Common myeloid progenitor, CD34-positive (primary cell): ENCODE measurements at regions not wholly inside any gene's neighbourhood (a gene's known extent, or its start where the extent isn't known, plus 50 kb on each side); places are given as distances from the start of the nearest gene placed in this dataset.

ENCODE experiments used
- CTCF ChIA-PET: fragments of 350-600 bp; sonication (Branson Sonifier 250); formaldehyde crosslinking; loops from one replicate; lab custom pipeline; 2021; ENCODE audit warnings: antibody characterized with exemption; lab: Charles Lee
- POLR2A ChIA-PET: fragments of 350-600 bp; sonication (Branson Sonifier 250); formaldehyde crosslinking; loops from one replicate; lab custom pipeline; 2021; ENCODE audit warnings: antibody characterized with exemption; lab: Charles Lee
- DNase-seq, 3 donors: peaks; one replicate each; pipeline versions ENCODE4 v3.0.0 to v3.0.0-alpha.2; 2013
- H3K27ac ChIP-seq, 2 experiments: 1 replicate in 1 of 2; 2 replicates in 1 of 2; pipeline ENCODE4 v1.7.0; 2013; ENCODE audit warnings: inconsistent platforms in 2 of 2, low read length in 2 of 2, mild to moderate bottlenecking in 2 of 2, low read depth in 1 of 2, moderate library complexity in 1 of 2; ENCODE audit not compliant: severe bottlenecking in 2 of 2, insufficient read depth in 1 of 2, poor library complexity in 1 of 2
- H3K27me3 ChIP-seq, 5 experiments: replicated peaks in 2 of 5; 1 replicate in 3 of 5; 2 replicates in 2 of 5; pipeline versions ENCODE4 v1.6.1 to v1.7.0; 2013; ENCODE audit warnings: low read length in 4 of 5, mild to moderate bottlenecking in 2 of 5, moderate library complexity in 2 of 5, inconsistent platforms in 1 of 5; ENCODE audit not compliant: insufficient read depth in 5 of 5, control insufficient read depth in 4 of 5
- H3K36me3 ChIP-seq, 4 experiments: 1 replicate in 2 of 4; 2 replicates in 2 of 4; pipeline versions ENCODE4 v1.6.1 to v1.7.0; 2013; ENCODE audit warnings: low read length in 3 of 4, control low read depth in 1 of 4, mild to moderate bottlenecking in 1 of 4; ENCODE audit not compliant: control insufficient read depth in 4 of 4, insufficient read depth in 4 of 4
- H3K4me1 ChIP-seq, 4 experiments: 1 replicate in 3 of 4; 2 replicates in 1 of 4; pipeline versions ENCODE4 v1.6.1 to v1.7.1; 2013; ENCODE audit warnings: low read length in 3 of 4, mild to moderate bottlenecking in 3 of 4, control low read depth in 1 of 4, inconsistent platforms in 1 of 4, moderate library complexity in 1 of 4; ENCODE audit not compliant: control insufficient read depth in 4 of 4, insufficient read depth in 4 of 4; ENCODE audit errors: control extremely low read depth in 1 of 4
- H3K4me3 ChIP-seq, 7 experiments: 1 replicate in 4 of 7; 2 replicates in 3 of 7; pipeline versions ENCODE4 v1.5.1 to v1.7.0; 2013; ENCODE audit warnings: mild to moderate bottlenecking in 7 of 7, low read length in 6 of 7, moderate library complexity in 6 of 7, inconsistent platforms in 2 of 7, low read depth in 2 of 7, control low read depth in 1 of 7; ENCODE audit not compliant: insufficient read depth in 4 of 7, control insufficient read depth in 1 of 7; ENCODE audit errors: extremely low read depth in 1 of 7
- H3K9me3 ChIP-seq, 5 experiments: 1 replicate in 4 of 5; 2 replicates in 1 of 5; pipeline versions ENCODE4 v1.6.1 to v1.7.1; 2013; ENCODE audit warnings: low read length in 4 of 5, mild to moderate bottlenecking in 2 of 5, inconsistent platforms in 1 of 5, low read depth in 1 of 5, moderate library complexity in 1 of 5; ENCODE audit not compliant: control insufficient read depth in 4 of 5, insufficient read depth in 2 of 5; ENCODE audit errors: control extremely low read depth in 1 of 5
- WGBS: methylation state at CpG from one replicate; pipeline ENCODE4 v1.1.5; 2013; ENCODE audit not compliant: insufficient coverage; 5-methylcytosine and 5-hydroxymethylcytosine counted together

DNA sequence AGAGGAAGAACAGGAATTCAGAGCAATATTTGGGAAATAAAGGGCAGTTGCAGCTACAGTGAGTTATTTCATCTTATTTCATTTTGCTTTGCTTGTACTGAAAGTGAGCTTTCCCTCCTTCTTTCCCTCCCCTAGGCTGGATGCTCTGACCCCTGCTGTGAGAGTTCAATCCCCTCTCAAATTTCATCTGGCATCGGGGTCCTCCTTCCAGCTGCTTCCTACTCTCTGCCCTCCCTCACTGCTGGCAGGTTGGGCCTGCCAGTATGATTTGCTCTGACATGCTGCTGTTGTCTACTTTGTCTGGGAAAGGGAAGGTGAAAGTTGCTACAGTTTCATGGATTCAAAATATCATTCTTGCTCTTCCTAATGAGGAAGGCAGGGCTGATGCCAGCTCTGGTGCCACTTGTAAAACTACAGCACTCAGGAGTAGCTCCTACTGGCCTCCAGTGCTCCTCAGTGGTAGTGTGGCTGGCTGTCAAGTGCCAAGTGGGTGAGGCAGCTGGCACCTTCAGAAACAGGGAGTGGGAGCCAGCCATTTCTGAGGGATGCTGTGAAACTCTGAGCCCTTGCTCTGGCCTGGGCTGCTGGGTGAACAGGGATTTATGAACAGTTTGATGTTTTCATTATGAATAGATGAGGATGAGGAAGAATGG is 408.6 kb downstream of the HAPSTR1 start:
- ChIA-PET CTCF (no interaction called here), POLR2A (interaction anchor here (1.0 kb wide), 1 partner anchor 242 kb away, joined by 3 read pairs; no protein-coding TSS in a partner anchor)
- Histone ChIP-seq H3K9me3 (peaks cover 0 to 3% (median 0%) of the 10 kb centered on the region in 5 experiments), H3K4me1 (no peaks in the 10 kb centered on the region), H3K27ac (no peak overlapping the region), H3K27me3 (no peaks in the 10 kb centered on the region), H3K4me3 (no peak overlapping the region), H3K36me3 (no peaks in the 10 kb centered on the region)
- DNase-seq, result no peak
- WGBS, result 33% methylated on average over 1 of the region's 1 CpG

DNA sequence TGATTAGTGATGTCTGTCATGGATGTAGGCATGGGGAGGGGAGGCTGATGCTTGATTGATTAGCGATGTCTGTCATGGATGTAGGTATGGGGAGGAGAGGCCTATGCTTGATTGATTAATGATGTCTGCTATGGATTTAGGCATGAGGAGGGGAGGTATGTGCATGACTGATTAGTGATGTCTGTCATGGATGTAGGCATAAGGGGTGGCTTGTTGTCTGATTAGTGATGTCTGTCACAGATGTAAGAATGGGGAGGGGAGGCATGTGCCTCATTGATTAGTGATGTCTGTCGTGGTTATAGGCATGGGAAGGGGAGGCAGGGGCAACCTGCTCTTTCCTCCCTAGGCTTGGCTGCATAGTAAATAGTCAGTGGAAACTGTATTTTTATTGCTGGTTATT is 409.4 kb downstream of the HAPSTR1 start:
- WGBS, result 95% methylated on average over 2 of the region's 2 CpGs
- ChIA-PET POLR2A (no interaction called here), CTCF (no interaction called here)
- Histone ChIP-seq H3K4me1 (no peaks in the 10 kb centered on the region), H3K36me3 (no peaks in the 10 kb centered on the region), H3K27me3 (no peaks in the 10 kb centered on the region), H3K4me3 (no peak overlapping the region), H3K27ac (no peak overlapping the region), H3K9me3 (peaks cover 0 to 3% (median 0%) of the 10 kb centered on the region in 5 experiments)
- DNase-seq, result no peak

DNA sequence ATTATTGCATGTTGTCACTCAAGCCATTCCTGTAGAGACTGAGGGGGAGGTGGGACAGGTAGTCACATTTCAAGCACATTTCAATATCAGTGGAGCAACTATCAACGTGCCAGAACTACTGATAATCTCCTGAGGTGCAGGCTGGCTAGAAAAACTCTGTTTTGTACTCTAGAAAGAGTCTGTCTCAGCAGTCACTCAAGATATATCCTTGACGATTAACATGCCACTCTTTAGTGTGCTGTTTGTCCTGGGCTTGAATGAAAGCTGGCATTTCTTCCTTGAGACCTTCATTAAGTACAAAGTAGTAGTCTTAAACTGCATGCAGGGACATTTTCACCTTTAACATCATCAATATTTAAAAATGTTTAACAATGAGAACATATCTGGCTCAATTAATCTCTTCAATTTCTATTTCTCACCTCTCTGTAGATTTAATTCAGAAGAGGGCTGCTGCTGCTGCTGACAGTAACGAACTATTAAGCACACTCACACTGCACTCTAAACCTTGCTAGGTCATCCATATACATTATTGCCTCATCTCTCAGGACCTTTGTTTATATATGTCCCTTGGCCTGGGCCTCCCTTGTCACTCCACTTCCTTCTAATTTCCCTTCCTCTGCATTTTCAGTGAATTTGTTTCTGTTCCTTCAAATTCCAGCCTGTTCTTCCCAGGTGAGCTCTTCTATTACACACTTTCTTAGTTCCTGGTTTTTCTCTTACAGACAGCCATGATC is 412.0 kb downstream of the HAPSTR1 start:
- WGBS, result 56% methylated on average over 3 of the region's 3 CpGs
- Histone ChIP-seq H3K4me1 (no peaks in the 10 kb centered on the region), H3K9me3 (peaks cover 0 to 3% (median 0%) of the 10 kb centered on the region in 5 experiments), H3K36me3 (no peaks in the 10 kb centered on the region), H3K27me3 (no peaks in the 10 kb centered on the region), H3K4me3 (no peak overlapping the region), H3K27ac (no peak overlapping the region)
- ChIA-PET CTCF (no interaction called here), POLR2A (no interaction called here)
- no peak for DNase-seq

DNA sequence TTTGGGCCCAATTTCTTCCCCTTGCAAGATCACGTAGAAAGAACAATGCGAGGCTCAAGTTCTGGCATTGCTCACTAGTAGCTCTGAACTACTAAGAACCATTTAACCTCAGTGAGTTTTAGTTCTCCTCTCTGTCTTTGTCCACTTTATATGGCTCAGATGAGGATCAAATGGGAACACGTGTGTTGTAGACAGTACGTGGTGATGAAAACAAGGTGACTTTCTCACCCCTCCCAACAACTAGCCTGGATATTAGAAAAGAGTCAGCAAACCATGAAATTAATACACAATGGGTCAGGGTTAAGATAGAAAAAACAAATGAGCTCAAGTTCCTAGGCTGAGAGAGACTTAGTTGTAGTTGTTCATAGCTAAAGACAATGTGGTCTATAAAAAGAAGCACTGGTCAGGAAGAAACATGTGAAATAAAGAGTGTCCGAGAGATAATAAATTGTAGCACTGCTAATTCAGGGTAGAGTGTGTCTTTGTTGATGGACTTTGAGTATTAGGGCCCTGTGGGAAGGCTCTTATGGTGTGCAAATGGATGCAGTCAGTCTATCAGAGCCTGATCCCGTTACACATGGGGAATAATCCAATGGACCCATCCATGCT is 417.0 kb downstream of the HAPSTR1 start:
- H3K4me1 ChIP-seq, result no peaks in the 10 kb centered on the region
- H3K27me3 ChIP-seq, result no peaks in the 10 kb centered on the region
- no peak overlapping the region for H3K4me3 ChIP-seq
- no peak for DNase-seq
- H3K9me3 ChIP-seq, result no peaks in the 10 kb centered on the region
- ChIA-PET CTCF (no interaction called here), POLR2A (no interaction called here)
- WGBS, result 94% methylated on average over 4 of the region's 6 CpGs
- H3K36me3 ChIP-seq, result no peaks in the 10 kb centered on the region
- no peak overlapping the region for H3K27ac ChIP-seq

DNA sequence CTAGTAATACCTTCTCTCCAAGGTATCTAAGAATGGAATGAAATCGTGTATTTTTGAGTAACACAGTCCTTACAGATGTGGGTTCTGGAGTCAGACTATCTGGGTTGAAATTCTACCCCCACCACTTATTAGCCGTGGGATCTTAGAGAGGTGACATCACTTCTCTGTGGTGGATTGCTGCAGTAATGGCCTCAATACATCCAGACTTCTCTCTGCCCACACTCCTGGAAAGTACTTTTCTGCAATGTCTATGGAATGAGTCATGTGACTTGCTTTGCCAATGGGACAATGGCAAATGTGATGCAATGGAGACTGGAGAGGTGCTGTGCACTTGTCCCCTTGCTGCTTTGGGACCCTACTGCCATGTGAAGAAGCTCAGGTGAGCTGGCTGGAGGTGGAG is 418.2 kb downstream of the HAPSTR1 start:
- no CpG with 5 or more reads among the region's 2 CpGs for WGBS
- Histone ChIP-seq H3K4me3 (no peak overlapping the region), H3K9me3 (no peaks in the 10 kb centered on the region), H3K27me3 (no peaks in the 10 kb centered on the region), H3K4me1 (no peaks in the 10 kb centered on the region), H3K27ac (no peak overlapping the region), H3K36me3 (no peaks in the 10 kb centered on the region)
- no peak for DNase-seq
- POLR2A ChIA-PET, result no interaction called here
- CTCF ChIA-PET, result no interaction called here

DNA sequence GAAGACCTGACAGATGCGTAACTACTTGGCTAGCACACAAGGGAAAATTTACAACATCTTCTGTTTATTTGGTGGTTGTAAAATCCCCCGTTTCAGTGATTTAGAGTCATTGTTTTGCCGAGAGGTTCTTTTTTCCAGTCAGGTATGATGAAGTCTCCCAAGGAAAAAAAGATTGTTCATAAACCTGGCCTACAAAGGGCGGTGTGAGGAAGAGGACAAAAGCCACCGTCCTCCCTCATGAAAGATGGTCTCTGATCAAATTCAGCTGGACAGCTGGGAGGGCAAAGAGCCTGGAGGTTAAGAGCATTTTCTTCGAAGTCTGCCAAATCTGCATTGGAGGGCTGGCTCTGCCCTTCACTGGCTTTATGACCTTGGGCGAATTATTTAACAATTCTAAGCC is 419.9 kb downstream of the HAPSTR1 start:
- H3K4me3 ChIP-seq, result no peak overlapping the region
- no peaks in the 10 kb centered on the region for H3K27me3 ChIP-seq
- no peak for DNase-seq
- ChIA-PET POLR2A (no interaction called here), CTCF (no interaction called here)
- H3K4me1 ChIP-seq, result no peaks in the 10 kb centered on the region
- no peak overlapping the region for H3K27ac ChIP-seq
- H3K36me3 ChIP-seq, result no peaks in the 10 kb centered on the region
- 79% methylated on average over 7 of the region's 7 CpGs for WGBS
- H3K9me3 ChIP-seq, result no peaks in the 10 kb centered on the region

DNA sequence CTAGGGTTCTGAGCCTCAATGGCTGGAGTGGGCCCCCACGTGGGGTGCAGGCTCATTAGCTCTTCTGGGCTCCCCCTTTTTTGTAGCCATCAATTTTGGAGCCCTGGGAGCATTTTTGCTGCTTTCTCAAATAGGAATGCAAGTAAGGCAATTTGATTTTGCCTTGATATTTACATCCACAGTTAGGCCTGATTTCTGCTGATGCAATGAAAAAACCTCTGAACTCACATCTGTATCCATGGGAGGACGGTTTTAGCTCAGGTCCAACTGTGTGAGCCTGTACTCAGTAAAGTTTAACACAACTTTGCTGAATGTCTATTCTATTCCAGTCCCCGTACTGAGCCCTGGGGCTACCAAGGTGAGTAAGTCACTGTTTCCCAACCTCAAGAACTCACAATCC is 425.0 kb downstream of the HAPSTR1 start:
- Histone ChIP-seq H3K4me1 (no peaks in the 10 kb centered on the region), H3K27me3 (no peaks in the 10 kb centered on the region), H3K36me3 (no peaks in the 10 kb centered on the region), H3K9me3 (no peaks in the 10 kb centered on the region), H3K27ac (no peak overlapping the region), H3K4me3 (no peak overlapping the region)
- 76% methylated on average over 3 of the region's 3 CpGs for WGBS
- no peak for DNase-seq
- CTCF ChIA-PET, result no interaction called here
- POLR2A ChIA-PET, result no interaction called here
